Heart left ventricle (tissue), 16 donors: ENCODE measurements at regions not wholly inside any gene's neighbourhood (a gene's known extent, or its start where the extent isn't known, plus 50 kb on each side); places are given as distances from the start of the nearest gene placed in this dataset.
"Not testable (repeated sequence)": the region's sequence is repeated elsewhere in the genome, so short reads cannot be mapped to it uniquely, and the experiment has no call there.

Experiments
- ATAC-seq, 4 donors: fragments of 200-7000 bp; cut with Tn5 transposase; one replicate each; pipeline ENCODE4 v1.9.1; 2020 to 2022; ENCODE audit warnings: moderate library complexity in 4 of 4, mild to moderate bottlenecking in 3 of 4, moderate number of reproducible peaks in 1 of 4
- DNase-seq, 5 donors: peaks; one replicate each; pipeline ENCODE4 v3.0.0-alpha.2; 2020
- H3K27ac ChIP-seq, 12 donors: fragments of 200-600 bp; sonication (generic) in 4 of 12; one replicate each; pipeline versions ENCODE4 v1.5.0 to v1.8.0; 2016 to 2022; ENCODE audit warnings: mild to moderate bottlenecking in 2 of 12
- H3K27me3 ChIP-seq, 9 donors: fragments of 200-600 bp; sonication (generic) in 2 of 9; one replicate each; pipeline versions ENCODE4 v1.5.1 to v1.8.0; 2016 to 2022; ENCODE audit warnings: mild to moderate bottlenecking in 3 of 9
- H3K36me3 ChIP-seq, 9 donors: fragments of 200-600 bp; sonication (generic) in 2 of 9; one replicate each; pipeline versions ENCODE4 v1.5.0 to v1.8.0; 2018 to 2022; ENCODE audit warnings: mild to moderate bottlenecking in 2 of 9
- H3K4me1 ChIP-seq, 12 donors: fragments of 200-600 bp; sonication (generic) in 4 of 12; one replicate each; pipeline versions ENCODE4 v1.5.0 to v1.8.0; 2016 to 2022; ENCODE audit warnings: mild to moderate bottlenecking in 3 of 12
- H3K4me3 ChIP-seq, 12 donors: fragments of 200-600 bp; sonication (generic) in 4 of 12; one replicate each; pipeline versions ENCODE4 v1.5.0 to v1.8.0; 2017 to 2022; ENCODE audit warnings: mild to moderate bottlenecking in 9 of 12, moderate library complexity in 4 of 12
- H3K9me3 ChIP-seq, 12 donors: fragments of 200-600 bp; sonication (generic) in 4 of 12; one replicate each; pipeline versions ENCODE4 v1.5.0 to v1.8.0; 2016 to 2022; ENCODE audit warnings: mild to moderate bottlenecking in 1 of 12
- CTCF ChIP-seq, 12 donors: fragments of 200-600 bp; sonication (generic) in 4 of 12; IDR thresholded peaks; one replicate each; pipeline versions ENCODE4 v1.5.0 to v1.8.0; 2018 to 2022; ENCODE audit warnings: antibody characterized with exemption in 12 of 12, mild to moderate bottlenecking in 5 of 12
- POLR2A ChIP-seq, 2 donors: fragments of 450-650 bp; IDR thresholded peaks; one replicate each; pipeline ENCODE4 v1.6.1; 2017; ENCODE audit warnings: antibody characterized with exemption in 2 of 2, mild to moderate bottlenecking in 2 of 2, moderate library complexity in 2 of 2
- WGBS, 4 donors: extraction: QIAGEN DNeasy Blood & Tissue Kit in 2 of 4; methylation state at CpG; one replicate each; pipeline versions ENCODE4 v1.1.5 to v1.1.7; 2013 to 2018; 5-methylcytosine and 5-hydroxymethylcytosine counted together
- intact Hi-C, 10 donors: fragments of 100-400 bp; cut with DNase I; formaldehyde crosslinking; loops; one replicate each; pipeline versions ENCODE4 v1.11.1 to v1.14.2; 2022
- donor health status: ischemic (EF 13 %, LVEDD 7.1; RV severe dilation, severe dysfunction).
- donor health status: healthy with polysubstance abuse.
- donor health status: DM: no; HTN: yes; CAD: no.
- donor health status: DM: no; HTN: no; CAD: no.
- donor health status: ischemic (EF 25% LVEDD 6.9; RV normal size, moderate dysfunction).
- donor health status: ischemic (EF 25% LVEDD 5.7; RV mildly dilated, moderate dysfunction).
- donor health status: healthy.
- donor health status: DM: yes; HTN: yes; CAD: no.
- donor health status: ischemic (EF 35%, LVEDD 5.7; RV mildly dilated, moderate dysfunction).
- donor health status: nonischemic (EF 11% LVEDD 7.7; RV severe dilation, severe dysfunction).
- donor health status: DM: yes; HTN: yes; CAD: no.
- donor health status: PGD.
- donor health status: ischemic (EF 29% LVEDD 5.4; RV normal size, mild dysfunction).
- donor health status: nonischemic (EF 23%, LVEDD 6.1; RV moderate dilation, normal function).

GRCh38 chr16:58850678-58851020 is 116.5 kb upstream of the GOT2 start:
- intact Hi-C loops = no loop called here
- Histone ChIP-seq H3K9me3 (no peaks in the 10 kb centered on the region), H3K4me3 (no peak overlapping the region), H3K4me1 (peaks cover 0 to 4% (median 0%) of the 10 kb centered on the region in 12 donors), H3K27me3 (no peaks in the 10 kb centered on the region), H3K36me3 (no peaks in the 10 kb centered on the region), H3K27ac (no peak overlapping the region)
- 26 to 27% (median 27%) methylated on average over 3 of the region's 3 CpGs for WGBS, 4 donors
- ATAC-seq = no peak
- TF ChIP-seq POLR2A (IDR thresholded peaks at IDR 0.05) = no peak
- TF ChIP-seq CTCF (IDR thresholded peaks at IDR 0.05) = no peak
- no peak for DNase-seq

- Histone ChIP-seq H3K27me3 (no peaks in the 10 kb centered on the region), H3K9me3 (no peaks in the 10 kb centered on the region), H3K36me3 (no peaks in the 10 kb centered on the region), H3K4me3 (no peak overlapping the region), H3K27ac (no peak overlapping the region), H3K4me1 (peaks cover 0 to 4% (median 0%) of the 10 kb centered on the region in 12 donors)
- TF ChIP-seq CTCF (IDR thresholded peaks at IDR 0.05) (no peak), POLR2A (IDR thresholded peaks at IDR 0.05) (no peak)
- no peak for ATAC-seq
- WGBS, 4 donors = 38 to 47% (median 44%) methylated on average over 4 of the region's 4 CpGs
- no peak for DNase-seq
- intact Hi-C loops = no loop called here
Observed at GRCh38 chr16:58850019-58850677, 116.0 kb upstream of the GOT2 start.

- intact Hi-C loops = no loop called here
- Histone ChIP-seq H3K36me3 (no peaks in the 10 kb centered on the region), H3K4me3 (no peak overlapping the region), H3K27ac (no peak overlapping the region), H3K27me3 (no peaks in the 10 kb centered on the region), H3K9me3 (no peaks in the 10 kb centered on the region), H3K4me1 (peaks cover 0 to 4% (median 0%) of the 10 kb centered on the region in 12 donors)
- TF ChIP-seq POLR2A (IDR thresholded peaks at IDR 0.05) = no peak
- no peak for TF ChIP-seq CTCF (IDR thresholded peaks at IDR 0.05)
- DNase-seq (no peak), ATAC-seq (no peak)
- whole genome bisulfite sequencing, 4 donors = 78 to 92% (median 86%) methylated on average over 2 of the region's 2 CpGs
Observed at GRCh38 chr16:58848662-58849002, 114.5 kb upstream of the GOT2 start.

- no peak overlapping the region for H3K4me3 ChIP-seq
- TF ChIP-seq POLR2A (IDR thresholded peaks at IDR 0.05) (no peak), CTCF (IDR thresholded peaks at IDR 0.05) (no peak)
- intact Hi-C loops = no loop called here
Observed at GRCh38 chr16:58847902-58848661, 114.0 kb upstream of the GOT2 start.

GRCh38 chr16:58846226-58846625 is 112.1 kb upstream of the GOT2 start:
- H3K27ac ChIP-seq, H3K4me1 ChIP-seq, H3K27me3 ChIP-seq, DNase-seq, H3K4me3 ChIP-seq, H3K36me3 ChIP-seq, H3K9me3 ChIP-seq, intact Hi-C loops, ATAC-seq: not testable (repeated sequence)
- 97 to 100% (median 99%) methylated on average over 3 to 29 of the region's 29 CpGs for WGBS, 4 donors

More at GRCh38 chr16:58847902-58848661, 114.0 kb upstream of the GOT2 start:
- WGBS, 4 donors = 55 to 77% (median 64%) methylated on average over 4 of the region's 4 CpGs
- DNase-seq (no peak), ATAC-seq (no peak)
- Histone ChIP-seq H3K36me3 (no peaks in the 10 kb centered on the region), H3K9me3 (no peaks in the 10 kb centered on the region), H3K27ac (no peak overlapping the region), H3K4me1 (peaks cover 0 to 4% (median 0%) of the 10 kb centered on the region in 12 donors), H3K27me3 (no peaks in the 10 kb centered on the region)
